KMS-11 (cell line): ENCODE measurements at regions not wholly inside any gene's neighbourhood (a gene's known extent, or its start where the extent isn't known, plus 50 kb on each side); places are given as distances from the start of the nearest gene placed in this dataset.
"Not testable (repeated sequence)": the region's sequence is repeated elsewhere in the genome, so short reads cannot be mapped to it uniquely, and the experiment has no call there.

Experiments used
- H2AFZ ChIP-seq: fragments of 200-600 bp; sonication (generic); 2 replicates; pipeline ENCODE4 v1.6.1; 2016; ENCODE audit warnings: antibody characterized with exemption, mixed run types, low read depth
- H3K27ac ChIP-seq: fragments of 200-600 bp; sonication (generic); 2 replicates; pipeline ENCODE4 v1.6.1; 2016; ENCODE audit warnings: mild to moderate bottlenecking, mixed run types
- H3K27me3 ChIP-seq: fragments of 200-600 bp; sonication (generic); 2 replicates; pipeline ENCODE4 v1.6.1; 2017; ENCODE audit warnings: mild to moderate bottlenecking, low read depth, mixed run types, moderate library complexity; ENCODE audit not compliant: insufficient read depth
- H3K36me3 ChIP-seq: fragments of 200-600 bp; sonication (generic); 2 replicates; pipeline ENCODE4 v1.6.1; 2017; ENCODE audit warnings: mild to moderate bottlenecking, mixed run types; ENCODE audit not compliant: insufficient read depth
- H3K4me1 ChIP-seq: fragments of 200-600 bp; sonication (generic); 2 replicates; pipeline ENCODE4 v1.6.1; 2016; ENCODE audit warnings: mild to moderate bottlenecking, low read depth, mixed run types; ENCODE audit not compliant: poor library complexity, severe bottlenecking
- H3K4me2 ChIP-seq: fragments of 200-600 bp; sonication (generic); 2 replicates; pipeline ENCODE4 v1.7.0; 2016; ENCODE audit warnings: mild to moderate bottlenecking, mixed run types
- H3K4me3 ChIP-seq: fragments of 200-600 bp; sonication (generic); IDR thresholded peaks from 2 replicates; pipeline ENCODE4 v1.6.1; 2017; ENCODE audit warnings: low read depth, low read length, mixed read lengths; ENCODE audit not compliant: insufficient read depth
- H3K79me2 ChIP-seq: fragments of 200-600 bp; sonication (generic); 2 replicates; pipeline ENCODE4 v1.6.1; 2016; ENCODE audit warnings: low read depth, mixed run types; ENCODE audit not compliant: insufficient read depth
- H3K9ac ChIP-seq: fragments of 200-600 bp; sonication (generic); 2 replicates; pipeline ENCODE4 v1.6.1; 2016; ENCODE audit warnings: mild to moderate bottlenecking, mixed run types
- H4K20me1 ChIP-seq: fragments of 200-600 bp; sonication (generic); 2 replicates; pipeline ENCODE4 v1.6.1; 2016; ENCODE audit warnings: mild to moderate bottlenecking, mixed run types; ENCODE audit not compliant: insufficient read depth
- TF ChIP-seq, protein P1 (sequence below): fragments of 200-600 bp; sonication (generic); conservative IDR thresholded peaks from 2 replicates; pipeline ENCODE4 v1.6.1; 2017; ENCODE audit warnings: low read depth, mild to moderate bottlenecking, antibody characterized with exemption, low read length, moderate library complexity, mixed read lengths

GRCh38 chr7:127474457-127474856, 81.9 kb upstream of the ZNF800 start:
- H3K4me3 ChIP-seq: no peak overlapping the region
- H3K79me2 ChIP-seq: no peaks in the 10 kb centered on the region

GRCh38 chr7:127473409-127473808, 80.9 kb upstream of the ZNF800 start:
- Histone ChIP-seq H3K4me2 (no peak overlapping the region), H3K4me1 (no peaks in the 10 kb centered on the region), H3K27ac (no peak overlapping the region), H2AFZ (no peak overlapping the region), H3K27me3 (no peaks in the 10 kb centered on the region), H3K79me2 (no peaks in the 10 kb centered on the region), H4K20me1 (no peaks in the 10 kb centered on the region), H3K4me3 (no peak overlapping the region), H3K36me3 (no peaks in the 10 kb centered on the region), H3K9ac (no peak overlapping the region)
- TF ChIP-seq, protein P1, sequence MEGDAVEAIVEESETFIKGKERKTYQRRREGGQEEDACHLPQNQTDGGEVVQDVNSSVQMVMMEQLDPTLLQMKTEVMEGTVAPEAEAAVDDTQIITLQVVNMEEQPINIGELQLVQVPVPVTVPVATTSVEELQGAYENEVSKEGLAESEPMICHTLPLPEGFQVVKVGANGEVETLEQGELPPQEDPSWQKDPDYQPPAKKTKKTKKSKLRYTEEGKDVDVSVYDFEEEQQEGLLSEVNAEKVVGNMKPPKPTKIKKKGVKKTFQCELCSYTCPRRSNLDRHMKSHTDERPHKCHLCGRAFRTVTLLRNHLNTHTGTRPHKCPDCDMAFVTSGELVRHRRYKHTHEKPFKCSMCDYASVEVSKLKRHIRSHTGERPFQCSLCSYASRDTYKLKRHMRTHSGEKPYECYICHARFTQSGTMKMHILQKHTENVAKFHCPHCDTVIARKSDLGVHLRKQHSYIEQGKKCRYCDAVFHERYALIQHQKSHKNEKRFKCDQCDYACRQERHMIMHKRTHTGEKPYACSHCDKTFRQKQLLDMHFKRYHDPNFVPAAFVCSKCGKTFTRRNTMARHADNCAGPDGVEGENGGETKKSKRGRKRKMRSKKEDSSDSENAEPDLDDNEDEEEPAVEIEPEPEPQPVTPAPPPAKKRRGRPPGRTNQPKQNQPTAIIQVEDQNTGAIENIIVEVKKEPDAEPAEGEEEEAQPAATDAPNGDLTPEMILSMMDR: no peak

More at GRCh38 chr7:127474457-127474856, 81.9 kb upstream of the ZNF800 start:
- Histone ChIP-seq H4K20me1 (no peaks in the 10 kb centered on the region), H3K27me3 (no peaks in the 10 kb centered on the region), H3K27ac (no peak overlapping the region), H2AFZ (no peak overlapping the region), H3K4me2 (no peak overlapping the region), H3K9ac (no peak overlapping the region), H3K4me1 (no peaks in the 10 kb centered on the region), H3K36me3 (no peaks in the 10 kb centered on the region)
- TF ChIP-seq, protein P1: no peak

DNA sequence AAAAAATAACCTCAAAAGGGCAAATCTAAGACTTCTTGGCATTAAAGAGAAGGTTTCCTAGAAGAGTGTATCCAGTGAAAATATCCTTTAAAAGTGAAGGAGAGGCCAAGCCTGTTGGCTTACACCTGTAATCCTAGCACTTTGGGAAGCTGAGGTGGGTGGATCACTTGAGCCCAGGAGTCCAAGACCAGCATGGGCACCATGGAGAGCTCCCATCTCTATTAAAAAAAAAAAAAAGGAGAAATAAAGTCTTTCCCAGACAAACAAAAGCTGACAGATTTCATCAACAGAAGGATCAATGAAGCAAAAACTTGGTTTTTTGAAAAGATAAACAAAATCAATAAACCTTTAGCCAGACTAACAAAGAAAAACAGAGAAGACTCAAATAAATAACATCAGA, 67.6 kb upstream of the ZNF800 start:
- no peak overlapping the region for H3K4me2 ChIP-seq
- no peaks in the 10 kb centered on the region for H3K36me3 ChIP-seq
- no peaks in the 10 kb centered on the region for H4K20me1 ChIP-seq
- H3K4me3 ChIP-seq: no peak overlapping the region
- H3K9ac ChIP-seq: no peak overlapping the region
- H3K79me2 ChIP-seq: no peaks in the 10 kb centered on the region
- no peaks in the 10 kb centered on the region for H3K27me3 ChIP-seq
- no peak overlapping the region for H3K27ac ChIP-seq
- H3K4me1 ChIP-seq: no peaks in the 10 kb centered on the region
- TF ChIP-seq, protein P1: no peak
- H2AFZ ChIP-seq: no peak overlapping the region

GRCh38 chr7:127451258-127451657, 58.8 kb upstream of the ZNF800 start:
- H2AFZ ChIP-seq, H3K9ac ChIP-seq, H3K27ac ChIP-seq, H4K20me1 ChIP-seq, H3K4me1 ChIP-seq, H3K79me2 ChIP-seq, H3K27me3 ChIP-seq, H3K4me3 ChIP-seq, H3K36me3 ChIP-seq, H3K4me2 ChIP-seq: not testable (repeated sequence)

- Histone ChIP-seq H3K27me3 (no peaks in the 10 kb centered on the region), H4K20me1 (no peaks in the 10 kb centered on the region), H3K36me3 (no peaks in the 10 kb centered on the region), H3K4me1 (no peaks in the 10 kb centered on the region), H3K4me2 (no peak overlapping the region), H3K79me2 (no peaks in the 10 kb centered on the region), H3K27ac (no peak overlapping the region), H3K9ac (no peak overlapping the region), H2AFZ (no peak overlapping the region), H3K4me3 (no peak overlapping the region)
- TF ChIP-seq, protein P1: no peak
Measured at GRCh38 chr7:127448566-127448965, 56.1 kb upstream of the ZNF800 start.
